GM23338 (cell line): ENCODE measurements at regions not wholly inside any gene's neighbourhood (a gene's known extent, or its start where the extent isn't known, plus 50 kb on each side); places are given as distances from the start of the nearest gene placed in this dataset.

Experiments
- ATAC-seq: fragments of 200-7000 bp; cut with Tn5 transposase; 3 replicates; pipeline ENCODE4 v1.9.1; 2020
- DNase-seq: peaks from one replicate; pipeline ENCODE4 v3.0.0-alpha.2; 2015; ENCODE audit warnings: low spot score
- H2AFZ ChIP-seq: fragments of 200-600 bp; sonication (generic); 2 replicates; pipeline ENCODE4 v1.8.0; 2016; ENCODE audit warnings: antibody characterized with exemption, mild to moderate bottlenecking, moderate library complexity
- H3F3A ChIP-seq: fragments of 200-600 bp; sonication (generic); replicated peaks from 2 replicates; pipeline ENCODE4 v1.8.0; 2017; ENCODE audit warnings: antibody characterized with exemption, mixed run types, low read depth
- H3K27ac ChIP-seq: fragments of 200-600 bp; sonication (generic); 2 replicates; pipeline ENCODE4 v1.6.1; 2016; ENCODE audit warnings: low read depth
- H3K27me3 ChIP-seq: fragments of 200-600 bp; sonication (generic); 2 replicates; pipeline ENCODE4 v1.8.0; 2016; ENCODE audit warnings: mild to moderate bottlenecking, mixed run types, moderate library complexity; ENCODE audit not compliant: insufficient read depth
- H3K36me3 ChIP-seq: fragments of 200-600 bp; sonication (generic); 2 replicates; pipeline ENCODE4 v1.8.0; 2016; ENCODE audit warnings: mild to moderate bottlenecking; ENCODE audit not compliant: insufficient read depth
- H3K4me1 ChIP-seq: fragments of 200-600 bp; sonication (generic); 2 replicates; pipeline ENCODE4 v1.8.0; 2016; ENCODE audit warnings: mild to moderate bottlenecking, moderate library complexity; ENCODE audit not compliant: insufficient read depth
- H3K4me2 ChIP-seq: fragments of 200-600 bp; sonication (generic); 2 replicates; pipeline ENCODE4 v1.7.1; 2017; ENCODE audit warnings: mixed run types
- H3K4me3 ChIP-seq: fragments of 200-600 bp; sonication (generic); 2 replicates; pipeline ENCODE4 v1.6.1; 2016; ENCODE audit warnings: mixed run types
- H3K79me2 ChIP-seq: fragments of 200-600 bp; sonication (generic); replicated peaks from 2 replicates; pipeline ENCODE4 v1.8.0; 2017; ENCODE audit warnings: mild to moderate bottlenecking; ENCODE audit not compliant: insufficient read depth
- H3K9me2 ChIP-seq: fragments of 200-600 bp; sonication (generic); 2 replicates; pipeline ENCODE4 v1.8.0; 2017; ENCODE audit not compliant: insufficient read depth
- H4K20me1 ChIP-seq: fragments of 200-600 bp; sonication (generic); replicated peaks from 2 replicates; pipeline ENCODE4 v1.8.0; 2017; ENCODE audit warnings: mild to moderate bottlenecking; ENCODE audit not compliant: insufficient read depth
- H3K27ac Mint-ChIP-seq: 2 replicates; pipeline ENCODE4 v1.8.0; 2020; ENCODE audit warnings: inconsistent platforms, mild to moderate bottlenecking, moderate library complexity, mixed read lengths
- H3K27me3 Mint-ChIP-seq: 3 replicates; pipeline ENCODE4 v1.8.0; 2022; ENCODE audit warnings: low read depth, mild to moderate bottlenecking, moderate library complexity, mixed read lengths, inconsistent platforms; ENCODE audit not compliant: insufficient read depth, poor library complexity
- H3K36me3 Mint-ChIP-seq: 3 replicates; pipeline ENCODE4 v1.8.0; 2021; ENCODE audit warnings: low read depth, mild to moderate bottlenecking, inconsistent platforms, moderate library complexity, mixed read lengths
- H3K4me1 Mint-ChIP-seq: 3 replicates; pipeline ENCODE4 v1.8.0; 2020; ENCODE audit warnings: mild to moderate bottlenecking, inconsistent platforms, mixed read lengths
- H3K4me3 Mint-ChIP-seq: 3 replicates; pipeline ENCODE4 v1.8.0; 2021; ENCODE audit warnings: moderate library complexity, mild to moderate bottlenecking, inconsistent platforms, mixed read lengths
- H3K9me3 Mint-ChIP-seq: 3 replicates; pipeline ENCODE4 v1.8.0; 2020; ENCODE audit warnings: moderate library complexity, mild to moderate bottlenecking, inconsistent platforms, mixed read lengths
- CREB1 ChIP-seq: fragments of 250-450 bp; sonication (Bioruptor Pico); IDR thresholded peaks from 2 replicates; pipeline ENCODE4 v1.5.0; 2020; ENCODE audit warnings: low read depth, mild to moderate bottlenecking, moderate library complexity
- NANOG ChIP-seq: IDR thresholded peaks from 2 replicates; pipeline ENCODE4 v1.6.1; 2016; ENCODE audit warnings: antibody characterized with exemption, borderline replicate concordance
- STAT1 ChIP-seq: IDR thresholded peaks from one replicate; pipeline ENCODE4 v1.6.1; 2016; ENCODE audit warnings: antibody characterized with exemption; ENCODE audit not compliant: unreplicated experiment
- ZNF114 ChIP-seq: fragments of 250-450 bp; sonication (Bioruptor Pico); IDR thresholded peaks from 2 replicates; pipeline ENCODE4 v1.5.0; 2020; ENCODE audit warnings: mild to moderate bottlenecking, moderate library complexity
- ZNF331 ChIP-seq: fragments of 250-450 bp; sonication (Bioruptor Pico); IDR thresholded peaks from 2 replicates; pipeline ENCODE4 v1.5.0; 2020; ENCODE audit warnings: low read depth, mild to moderate bottlenecking, moderate library complexity
- TF ChIP-seq, protein P1 (sequence below): fragments of 250-450 bp; sonication (Bioruptor Pico); IDR thresholded peaks from 2 replicates; pipeline ENCODE4 v1.5.0; 2020; ENCODE audit warnings: mild to moderate bottlenecking, moderate library complexity
- TF ChIP-seq, protein P2 (sequence below): IDR thresholded peaks from one replicate; pipeline ENCODE4 v1.6.1; 2018; ENCODE audit warnings: antibody characterized with exemption; ENCODE audit not compliant: unreplicated experiment
- TF ChIP-seq, protein P3 (sequence below): IDR thresholded peaks from 2 replicates; pipeline ENCODE4 v1.6.1; 2016; ENCODE audit warnings: antibody characterized with exemption
- TF ChIP-seq, protein P4 (sequence below), 2 experiments: fragments of 200-600 bp in 1 of 2; sonication (generic) in 1 of 2; conservative IDR thresholded peaks; 2 replicates each; pipeline versions ENCODE4 v1.5.1 to v1.6.1; 2016 to 2017; ENCODE audit warnings: antibody characterized with exemption in 2 of 2, low read depth in 2 of 2, mild to moderate bottlenecking in 2 of 2, moderate library complexity in 1 of 2

DNA sequence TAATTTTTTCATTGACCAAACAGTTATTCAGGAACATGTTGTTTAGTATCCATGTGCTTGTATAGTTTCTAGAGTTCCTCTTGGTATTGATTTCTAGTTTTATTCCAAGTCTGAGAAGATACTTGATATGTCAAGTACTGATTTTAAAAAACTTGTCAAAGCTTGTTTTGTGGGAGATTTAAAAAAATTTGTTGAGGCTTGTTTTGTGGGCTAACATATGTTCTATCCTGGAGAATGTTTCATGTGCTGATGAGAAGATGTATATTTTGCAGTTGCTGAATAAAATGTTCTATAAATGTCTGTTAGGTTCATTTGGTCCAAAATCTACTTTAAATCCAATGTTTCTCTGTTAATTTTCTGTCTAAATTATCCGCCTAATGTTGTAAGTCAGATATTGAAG is 1065.1 kb upstream of the WWC1 start:
- Mint-ChIP-seq H3K27me3 (no peaks in the 10 kb centered on the region), H3K36me3 (peaks cover 10% of the 10 kb centered on the region; the same call in 2 of the 3 replicates), H3K27ac (no peak overlapping the region), H3K4me1 (0 out of 3 replicates have a peak, but pooled peaks cover under 1% of the 10 kb centered on the region), H3K4me3 (no peak overlapping the region), H3K9me3 (peaks cover 13% of the 10 kb centered on the region)
- Histone ChIP-seq H3K9me2 (peaks cover 5% of the 10 kb centered on the region; the same call in 1 of the 2 replicates), H3K4me2 (no peak overlapping the region), H3K4me1 (0 out of 2 replicates have a peak, but pooled peaks cover under 1% of the 10 kb centered on the region), H2AFZ (no peak overlapping the region), H3K79me2 (no peaks in the 10 kb centered on the region), H3K36me3 (no peaks in the 10 kb centered on the region; the same call in 1 of the 2 replicates), H4K20me1 (no peaks in the 10 kb centered on the region), H3F3A (no peaks in the 10 kb centered on the region), H3K4me3 (no peak overlapping the region), H3K27ac (no peak overlapping the region), H3K27me3 (no peaks in the 10 kb centered on the region)
- TF ChIP-seq, protein P1, sequence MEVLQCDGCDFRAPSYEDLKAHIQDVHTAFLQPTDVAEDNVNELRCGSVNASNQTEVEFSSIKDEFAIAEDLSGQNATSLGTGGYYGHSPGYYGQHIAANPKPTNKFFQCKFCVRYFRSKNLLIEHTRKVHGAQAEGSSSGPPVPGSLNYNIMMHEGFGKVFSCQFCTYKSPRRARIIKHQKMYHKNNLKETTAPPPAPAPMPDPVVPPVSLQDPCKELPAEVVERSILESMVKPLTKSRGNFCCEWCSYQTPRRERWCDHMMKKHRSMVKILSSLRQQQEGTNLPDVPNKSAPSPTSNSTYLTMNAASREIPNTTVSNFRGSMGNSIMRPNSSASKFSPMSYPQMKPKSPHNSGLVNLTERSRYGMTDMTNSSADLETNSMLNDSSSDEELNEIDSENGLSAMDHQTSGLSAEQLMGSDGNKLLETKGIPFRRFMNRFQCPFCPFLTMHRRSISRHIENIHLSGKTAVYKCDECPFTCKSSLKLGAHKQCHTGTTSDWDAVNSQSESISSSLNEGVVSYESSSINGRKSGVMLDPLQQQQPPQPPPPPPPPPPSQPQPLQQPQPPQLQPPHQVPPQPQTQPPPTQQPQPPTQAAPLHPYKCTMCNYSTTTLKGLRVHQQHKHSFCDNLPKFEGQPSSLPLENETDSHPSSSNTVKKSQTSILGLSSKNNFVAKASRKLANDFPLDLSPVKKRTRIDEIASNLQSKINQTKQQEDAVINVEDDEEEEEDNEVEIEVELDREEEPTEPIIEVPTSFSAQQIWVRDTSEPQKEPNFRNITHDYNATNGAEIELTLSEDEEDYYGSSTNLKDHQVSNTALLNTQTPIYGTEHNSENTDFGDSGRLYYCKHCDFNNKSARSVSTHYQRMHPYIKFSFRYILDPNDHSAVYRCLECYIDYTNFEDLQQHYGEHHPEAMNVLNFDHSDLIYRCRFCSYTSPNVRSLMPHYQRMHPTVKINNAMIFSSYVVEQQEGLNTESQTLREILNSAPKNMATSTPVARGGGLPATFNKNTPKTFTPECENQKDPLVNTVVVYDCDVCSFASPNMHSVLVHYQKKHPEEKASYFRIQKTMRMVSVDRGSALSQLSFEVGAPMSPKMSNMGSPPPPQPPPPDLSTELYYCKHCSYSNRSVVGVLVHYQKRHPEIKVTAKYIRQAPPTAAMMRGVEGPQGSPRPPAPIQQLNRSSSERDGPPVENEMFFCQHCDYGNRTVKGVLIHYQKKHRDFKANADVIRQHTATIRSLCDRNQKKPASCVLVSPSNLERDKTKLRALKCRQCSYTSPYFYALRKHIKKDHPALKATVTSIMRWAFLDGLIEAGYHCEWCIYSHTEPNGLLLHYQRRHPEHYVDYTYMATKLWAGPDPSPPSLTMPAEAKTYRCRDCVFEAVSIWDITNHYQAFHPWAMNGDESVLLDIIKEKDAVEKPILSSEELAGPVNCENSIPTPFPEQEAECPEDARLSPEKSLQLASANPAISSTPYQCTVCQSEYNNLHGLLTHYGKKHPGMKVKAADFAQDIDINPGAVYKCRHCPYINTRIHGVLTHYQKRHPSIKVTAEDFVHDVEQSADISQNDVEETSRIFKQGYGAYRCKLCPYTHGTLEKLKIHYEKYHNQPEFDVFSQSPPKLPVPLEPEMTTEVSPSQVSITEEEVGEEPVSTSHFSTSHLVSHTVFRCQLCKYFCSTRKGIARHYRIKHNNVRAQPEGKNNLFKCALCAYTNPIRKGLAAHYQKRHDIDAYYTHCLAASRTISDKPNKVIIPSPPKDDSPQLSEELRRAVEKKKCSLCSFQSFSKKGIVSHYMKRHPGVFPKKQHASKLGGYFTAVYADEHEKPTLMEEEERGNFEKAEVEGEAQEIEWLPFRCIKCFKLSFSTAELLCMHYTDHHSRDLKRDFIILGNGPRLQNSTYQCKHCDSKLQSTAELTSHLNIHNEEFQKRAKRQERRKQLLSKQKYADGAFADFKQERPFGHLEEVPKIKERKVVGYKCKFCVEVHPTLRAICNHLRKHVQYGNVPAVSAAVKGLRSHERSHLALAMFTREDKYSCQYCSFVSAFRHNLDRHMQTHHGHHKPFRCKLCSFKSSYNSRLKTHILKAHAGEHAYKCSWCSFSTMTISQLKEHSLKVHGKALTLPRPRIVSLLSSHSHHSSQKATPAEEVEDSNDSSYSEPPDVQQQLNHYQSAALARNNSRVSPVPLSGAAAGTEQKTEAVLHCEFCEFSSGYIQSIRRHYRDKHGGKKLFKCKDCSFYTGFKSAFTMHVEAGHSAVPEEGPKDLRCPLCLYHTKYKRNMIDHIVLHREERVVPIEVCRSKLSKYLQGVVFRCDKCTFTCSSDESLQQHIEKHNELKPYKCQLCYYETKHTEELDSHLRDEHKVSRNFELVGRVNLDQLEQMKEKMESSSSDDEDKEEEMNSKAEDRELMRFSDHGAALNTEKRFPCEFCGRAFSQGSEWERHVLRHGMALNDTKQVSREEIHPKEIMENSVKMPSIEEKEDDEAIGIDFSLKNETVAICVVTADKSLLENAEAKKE: no peak
- TF ChIP-seq CREB1 (CRISPR knock-in tag) (no peak), ZNF114 (CRISPR knock-in tag) (no peak), NANOG (no peak), STAT1 (no peak), ZNF331 (CRISPR knock-in tag) (no peak)
- TF ChIP-seq, protein P2, sequence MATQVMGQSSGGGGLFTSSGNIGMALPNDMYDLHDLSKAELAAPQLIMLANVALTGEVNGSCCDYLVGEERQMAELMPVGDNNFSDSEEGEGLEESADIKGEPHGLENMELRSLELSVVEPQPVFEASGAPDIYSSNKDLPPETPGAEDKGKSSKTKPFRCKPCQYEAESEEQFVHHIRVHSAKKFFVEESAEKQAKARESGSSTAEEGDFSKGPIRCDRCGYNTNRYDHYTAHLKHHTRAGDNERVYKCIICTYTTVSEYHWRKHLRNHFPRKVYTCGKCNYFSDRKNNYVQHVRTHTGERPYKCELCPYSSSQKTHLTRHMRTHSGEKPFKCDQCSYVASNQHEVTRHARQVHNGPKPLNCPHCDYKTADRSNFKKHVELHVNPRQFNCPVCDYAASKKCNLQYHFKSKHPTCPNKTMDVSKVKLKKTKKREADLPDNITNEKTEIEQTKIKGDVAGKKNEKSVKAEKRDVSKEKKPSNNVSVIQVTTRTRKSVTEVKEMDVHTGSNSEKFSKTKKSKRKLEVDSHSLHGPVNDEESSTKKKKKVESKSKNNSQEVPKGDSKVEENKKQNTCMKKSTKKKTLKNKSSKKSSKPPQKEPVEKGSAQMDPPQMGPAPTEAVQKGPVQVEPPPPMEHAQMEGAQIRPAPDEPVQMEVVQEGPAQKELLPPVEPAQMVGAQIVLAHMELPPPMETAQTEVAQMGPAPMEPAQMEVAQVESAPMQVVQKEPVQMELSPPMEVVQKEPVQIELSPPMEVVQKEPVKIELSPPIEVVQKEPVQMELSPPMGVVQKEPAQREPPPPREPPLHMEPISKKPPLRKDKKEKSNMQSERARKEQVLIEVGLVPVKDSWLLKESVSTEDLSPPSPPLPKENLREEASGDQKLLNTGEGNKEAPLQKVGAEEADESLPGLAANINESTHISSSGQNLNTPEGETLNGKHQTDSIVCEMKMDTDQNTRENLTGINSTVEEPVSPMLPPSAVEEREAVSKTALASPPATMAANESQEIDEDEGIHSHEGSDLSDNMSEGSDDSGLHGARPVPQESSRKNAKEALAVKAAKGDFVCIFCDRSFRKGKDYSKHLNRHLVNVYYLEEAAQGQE: no peak
- TF ChIP-seq, protein P3, sequence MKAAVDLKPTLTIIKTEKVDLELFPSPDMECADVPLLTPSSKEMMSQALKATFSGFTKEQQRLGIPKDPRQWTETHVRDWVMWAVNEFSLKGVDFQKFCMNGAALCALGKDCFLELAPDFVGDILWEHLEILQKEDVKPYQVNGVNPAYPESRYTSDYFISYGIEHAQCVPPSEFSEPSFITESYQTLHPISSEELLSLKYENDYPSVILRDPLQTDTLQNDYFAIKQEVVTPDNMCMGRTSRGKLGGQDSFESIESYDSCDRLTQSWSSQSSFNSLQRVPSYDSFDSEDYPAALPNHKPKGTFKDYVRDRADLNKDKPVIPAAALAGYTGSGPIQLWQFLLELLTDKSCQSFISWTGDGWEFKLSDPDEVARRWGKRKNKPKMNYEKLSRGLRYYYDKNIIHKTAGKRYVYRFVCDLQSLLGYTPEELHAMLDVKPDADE: no peak
- TF ChIP-seq, protein P4, sequence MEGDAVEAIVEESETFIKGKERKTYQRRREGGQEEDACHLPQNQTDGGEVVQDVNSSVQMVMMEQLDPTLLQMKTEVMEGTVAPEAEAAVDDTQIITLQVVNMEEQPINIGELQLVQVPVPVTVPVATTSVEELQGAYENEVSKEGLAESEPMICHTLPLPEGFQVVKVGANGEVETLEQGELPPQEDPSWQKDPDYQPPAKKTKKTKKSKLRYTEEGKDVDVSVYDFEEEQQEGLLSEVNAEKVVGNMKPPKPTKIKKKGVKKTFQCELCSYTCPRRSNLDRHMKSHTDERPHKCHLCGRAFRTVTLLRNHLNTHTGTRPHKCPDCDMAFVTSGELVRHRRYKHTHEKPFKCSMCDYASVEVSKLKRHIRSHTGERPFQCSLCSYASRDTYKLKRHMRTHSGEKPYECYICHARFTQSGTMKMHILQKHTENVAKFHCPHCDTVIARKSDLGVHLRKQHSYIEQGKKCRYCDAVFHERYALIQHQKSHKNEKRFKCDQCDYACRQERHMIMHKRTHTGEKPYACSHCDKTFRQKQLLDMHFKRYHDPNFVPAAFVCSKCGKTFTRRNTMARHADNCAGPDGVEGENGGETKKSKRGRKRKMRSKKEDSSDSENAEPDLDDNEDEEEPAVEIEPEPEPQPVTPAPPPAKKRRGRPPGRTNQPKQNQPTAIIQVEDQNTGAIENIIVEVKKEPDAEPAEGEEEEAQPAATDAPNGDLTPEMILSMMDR (conservative IDR thresholded peaks at IDR 0.05; ENCODE audit: low read depth in 2 of 2): no peak
- DNase-seq: no peak
- ATAC-seq: no peak
